ENCODE measurements at regions not wholly inside any gene's neighbourhood (a gene's known extent, or its start where the extent isn't known, plus 50 kb on each side); places are given as distances from the start of the nearest gene placed in this dataset.

DNA sequence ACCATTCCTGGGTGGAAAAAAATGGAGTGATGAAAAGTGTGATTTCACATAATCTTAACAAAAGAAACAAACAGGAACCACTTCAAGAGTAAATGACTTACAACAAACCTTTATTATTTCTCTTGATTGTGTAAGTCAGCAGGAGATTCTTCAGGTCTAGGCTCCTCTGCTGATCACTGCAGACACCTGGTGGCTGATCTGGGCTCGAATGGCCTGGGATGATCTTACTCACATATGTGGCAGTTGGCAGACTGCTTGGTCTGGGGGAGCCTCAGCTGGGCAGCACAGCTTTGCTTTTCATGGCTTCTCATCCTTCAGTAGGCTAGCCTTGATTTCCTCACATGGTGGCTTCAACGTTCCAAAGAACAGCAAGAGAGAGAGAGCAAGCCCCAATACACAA is 215.4 kb upstream of the PRICKLE1 start:
- H3K9me3 ChIP-seq (ENCODE audit: insufficient read depth, low read depth, low read length), result no peaks in the 10 kb centered on the region
- peaks cover 17% of the 10 kb centered on the region for H3K4me1 ChIP-seq (ENCODE audit: insufficient read depth, low read length)
- no peaks in the 10 kb centered on the region for H3K36me3 ChIP-seq (ENCODE audit: insufficient read depth, low read depth, low read length)
- H3K9ac ChIP-seq (ENCODE audit: low read depth, low read length), result no peak overlapping the region
- H3K27ac ChIP-seq (ENCODE audit: low read length), result no peak overlapping the region
- no peak overlapping the region for H3K4me3 ChIP-seq (ENCODE audit: low read length)
- H3K27me3 ChIP-seq (ENCODE audit: insufficient read depth, low read length), result no peaks in the 10 kb centered on the region

- Histone ChIP-seq H3K36me3 (ENCODE audit: insufficient read depth, low read depth, low read length) (no peaks in the 10 kb centered on the region), H3K9me3 (ENCODE audit: insufficient read depth, low read depth, low read length) (no peaks in the 10 kb centered on the region), H3K9ac (ENCODE audit: low read depth, low read length) (no peak overlapping the region), H3K27ac (ENCODE audit: low read length) (no peak overlapping the region), H3K4me1 (ENCODE audit: insufficient read depth, low read length) (peaks cover 10% of the 10 kb centered on the region), H3K27me3 (ENCODE audit: insufficient read depth, low read length) (no peaks in the 10 kb centered on the region), H3K4me3 (ENCODE audit: low read length) (no peak overlapping the region)
These were observed 213.2 kb upstream of the PRICKLE1 start for GRCh38 chr12:42802785-42803189.

GRCh38 chr12:42801271-42801670 is 211.7 kb upstream of the PRICKLE1 start:
- no peak overlapping the region for H3K27ac ChIP-seq (ENCODE audit: low read length)
- H3K9me3 ChIP-seq (ENCODE audit: insufficient read depth, low read depth, low read length), result no peaks in the 10 kb centered on the region
- H3K27me3 ChIP-seq (ENCODE audit: insufficient read depth, low read length), result no peaks in the 10 kb centered on the region
- H3K36me3 ChIP-seq (ENCODE audit: insufficient read depth, low read depth, low read length), result no peaks in the 10 kb centered on the region
- H3K9ac ChIP-seq (ENCODE audit: low read depth, low read length), result no peak overlapping the region
- H3K4me1 ChIP-seq (ENCODE audit: insufficient read depth, low read length), result peaks cover 9% of the 10 kb centered on the region; the same call in 1 of the 2 replicates
- no peak overlapping the region for H3K4me3 ChIP-seq (ENCODE audit: low read length)

- Histone ChIP-seq H3K4me3 (ENCODE audit: low read length) (no peak overlapping the region), H3K27me3 (ENCODE audit: insufficient read depth, low read length) (no peaks in the 10 kb centered on the region), H3K9me3 (ENCODE audit: insufficient read depth, low read depth, low read length) (no peaks in the 10 kb centered on the region), H3K4me1 (ENCODE audit: insufficient read depth, low read length) (peaks cover 9% of the 10 kb centered on the region; the same call in 1 of the 2 replicates), H3K36me3 (ENCODE audit: insufficient read depth, low read depth, low read length) (no peaks in the 10 kb centered on the region), H3K27ac (ENCODE audit: low read length) (no peak overlapping the region), H3K9ac (ENCODE audit: low read depth, low read length) (no peak overlapping the region)
These were observed 210.4 kb upstream of the PRICKLE1 start for GRCh38 chr12:42799966-42800365.

GRCh38 chr12:42798811-42799438 is 209.4 kb upstream of the PRICKLE1 start:
- no peak overlapping the region for H3K9ac ChIP-seq (ENCODE audit: low read depth, low read length)
- H3K4me1 ChIP-seq (ENCODE audit: insufficient read depth, low read length), result peaks cover 6% of the 10 kb centered on the region; the same call in 1 of the 2 replicates
- H3K27me3 ChIP-seq (ENCODE audit: insufficient read depth, low read length), result no peaks in the 10 kb centered on the region
- no peaks in the 10 kb centered on the region for H3K36me3 ChIP-seq (ENCODE audit: insufficient read depth, low read depth, low read length)
- H3K27ac ChIP-seq (ENCODE audit: low read length), result no peak overlapping the region
- no peak overlapping the region for H3K4me3 ChIP-seq (ENCODE audit: low read length)
- H3K9me3 ChIP-seq (ENCODE audit: insufficient read depth, low read depth, low read length), result no peaks in the 10 kb centered on the region

DNA sequence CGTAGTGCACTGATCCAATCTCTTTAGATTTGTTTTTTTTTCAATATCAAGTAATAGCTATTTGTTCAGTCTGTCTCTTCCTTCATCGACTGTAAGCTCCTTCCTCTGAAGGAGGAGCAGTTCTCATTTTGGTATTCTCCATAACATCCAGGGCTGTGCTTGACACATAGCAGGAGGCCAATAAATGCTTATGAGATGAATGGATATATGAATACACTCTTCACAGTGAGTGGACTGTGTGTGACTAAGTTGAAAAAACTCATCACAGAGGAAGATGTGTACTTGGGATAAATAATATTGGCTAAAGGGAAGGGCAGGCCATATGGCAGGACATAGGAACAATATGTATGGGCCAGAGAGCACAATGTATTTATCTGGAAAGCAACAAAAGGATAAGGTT is 205.3 kb upstream of the PRICKLE1 start:
- no peak overlapping the region for H3K9ac ChIP-seq (ENCODE audit: low read depth, low read length)
- no peak overlapping the region for H3K4me3 ChIP-seq (ENCODE audit: low read length)
- H3K36me3 ChIP-seq (ENCODE audit: insufficient read depth, low read depth, low read length), result no peaks in the 10 kb centered on the region
- no peak overlapping the region for H3K27ac ChIP-seq (ENCODE audit: low read length)
- no peaks in the 10 kb centered on the region for H3K4me1 ChIP-seq (ENCODE audit: insufficient read depth, low read length)
- H3K9me3 ChIP-seq (ENCODE audit: insufficient read depth, low read depth, low read length), result no peaks in the 10 kb centered on the region
- H3K27me3 ChIP-seq (ENCODE audit: insufficient read depth, low read length), result no peaks in the 10 kb centered on the region

- Histone ChIP-seq H3K27ac (ENCODE audit: low read length) (no peak overlapping the region), H3K4me1 (ENCODE audit: insufficient read depth, low read length) (no peaks in the 10 kb centered on the region), H3K9ac (ENCODE audit: low read depth, low read length) (no peak overlapping the region), H3K4me3 (ENCODE audit: low read length) (no peak overlapping the region), H3K27me3 (ENCODE audit: insufficient read depth, low read length) (no peaks in the 10 kb centered on the region), H3K36me3 (ENCODE audit: insufficient read depth, low read depth, low read length) (no peaks in the 10 kb centered on the region), H3K9me3 (ENCODE audit: insufficient read depth, low read depth, low read length) (no peaks in the 10 kb centered on the region)
These were observed 203.6 kb upstream of the PRICKLE1 start for GRCh38 chr12:42793166-42793565.

GRCh38 chr12:42792265-42792664 is 202.7 kb upstream of the PRICKLE1 start:
- H3K9me3 ChIP-seq (ENCODE audit: insufficient read depth, low read depth, low read length), result no peaks in the 10 kb centered on the region
- H3K36me3 ChIP-seq (ENCODE audit: insufficient read depth, low read depth, low read length), result no peaks in the 10 kb centered on the region
- H3K27me3 ChIP-seq (ENCODE audit: insufficient read depth, low read length), result no peaks in the 10 kb centered on the region
- H3K9ac ChIP-seq (ENCODE audit: low read depth, low read length), result no peak overlapping the region
- no peaks in the 10 kb centered on the region for H3K4me1 ChIP-seq (ENCODE audit: insufficient read depth, low read length)
- H3K27ac ChIP-seq (ENCODE audit: low read length), result no peak overlapping the region
- no peak overlapping the region for H3K4me3 ChIP-seq (ENCODE audit: low read length)

- no peaks in the 10 kb centered on the region for H3K27me3 ChIP-seq (ENCODE audit: insufficient read depth, low read length)
- H3K9ac ChIP-seq (ENCODE audit: low read depth, low read length), result no peak overlapping the region
- peaks cover 5% of the 10 kb centered on the region; the same call in 1 of the 2 replicates for H3K4me1 ChIP-seq (ENCODE audit: insufficient read depth, low read length)
- H3K4me3 ChIP-seq (ENCODE audit: low read length), result no peak overlapping the region
- H3K36me3 ChIP-seq (ENCODE audit: insufficient read depth, low read depth, low read length), result no peaks in the 10 kb centered on the region
- no peaks in the 10 kb centered on the region for H3K9me3 ChIP-seq (ENCODE audit: insufficient read depth, low read depth, low read length)
- no peak overlapping the region for H3K27ac ChIP-seq (ENCODE audit: low read length)
These were observed 201.9 kb upstream of the PRICKLE1 start for GRCh38 chr12:42791399-42791798.

- Histone ChIP-seq H3K4me1 (ENCODE audit: insufficient read depth, low read length) (peaks cover 5% of the 10 kb centered on the region; the same call in 1 of the 2 replicates), H3K27ac (ENCODE audit: low read length) (no peak overlapping the region), H3K36me3 (ENCODE audit: insufficient read depth, low read depth, low read length) (no peaks in the 10 kb centered on the region), H3K4me3 (ENCODE audit: low read length) (no peak overlapping the region), H3K9me3 (ENCODE audit: insufficient read depth, low read depth, low read length) (no peaks in the 10 kb centered on the region), H3K27me3 (ENCODE audit: insufficient read depth, low read length) (no peaks in the 10 kb centered on the region), H3K9ac (ENCODE audit: low read depth, low read length) (no peak overlapping the region)
These were observed 201.2 kb upstream of the PRICKLE1 start for GRCh38 chr12:42790761-42791151.

GRCh38 chr12:42789808-42790760 is 200.5 kb upstream of the PRICKLE1 start:
- Histone ChIP-seq H3K4me1 (ENCODE audit: insufficient read depth, low read length) (peaks cover 5% of the 10 kb centered on the region; the same call in 1 of the 2 replicates), H3K9ac (ENCODE audit: low read depth, low read length) (no peak overlapping the region), H3K4me3 (ENCODE audit: low read length) (no peak overlapping the region), H3K9me3 (ENCODE audit: insufficient read depth, low read depth, low read length) (no peaks in the 10 kb centered on the region), H3K27me3 (ENCODE audit: insufficient read depth, low read length) (no peaks in the 10 kb centered on the region), H3K36me3 (ENCODE audit: insufficient read depth, low read depth, low read length) (no peaks in the 10 kb centered on the region), H3K27ac (ENCODE audit: low read length) (no peak overlapping the region)
